K562 (cell line): ENCODE measurements at regions not wholly inside any gene's neighbourhood (a gene's known extent, or its start where the extent isn't known, plus 50 kb on each side); places are given as distances from the start of the nearest gene placed in this dataset.

ENCODE experiments used
- ATF3 ChIP-seq, 2 experiments: fragments of 450-650 bp in 1 of 2; sonication (generic) in 1 of 2; formaldehyde crosslinking in 1 of 2; IDR thresholded peaks in 1 of 2; conservative IDR thresholded peaks in 1 of 2; 2 replicates each; pipeline versions ENCODE4 v1.6.1 to v1.8.1; 2016 to 2023; ENCODE audit warnings: mild to moderate bottlenecking in 2 of 2, moderate library complexity in 2 of 2, inconsistent platforms in 1 of 2, missing genetic modification reagents in 1 of 2
- DMBX1 ChIP-seq: fragments of 250-450 bp; sonication (Bioruptor Pico); IDR thresholded peaks from 2 replicates; pipeline ENCODE4 v1.8.0; 2022; ENCODE audit warnings: inconsistent platforms, mild to moderate bottlenecking, moderate library complexity, borderline replicate concordance
- E2F3 ChIP-seq: fragments of 250-450 bp; sonication (Bioruptor Pico); IDR thresholded peaks from 2 replicates; pipeline ENCODE4 v1.4.0; 2020; ENCODE audit warnings: mild to moderate bottlenecking
- GABPB2 ChIP-seq: fragments of 250-450 bp; sonication (Bioruptor Pico); conservative IDR thresholded peaks from 2 replicates; pipeline ENCODE4 v1.5.1; 2021; ENCODE audit warnings: mild to moderate bottlenecking
- PML ChIP-seq: IDR thresholded peaks from 2 replicates; pipeline ENCODE4 v1.6.1; 2012; ENCODE audit warnings: low read length, inconsistent platforms
- POLR3G ChIP-seq: IDR thresholded peaks from 2 replicates; pipeline ENCODE4 v1.6.1; 2011; ENCODE audit not compliant: insufficient read length, insufficient replicate concordance; ENCODE audit errors: extremely low read depth
- PRPF4 ChIP-seq: fragments of 200-400 bp; formaldehyde crosslinking; IDR thresholded peaks from one replicate; pipeline ENCODE4 v1.6.1; 2017; ENCODE audit warnings: low read length, low read depth, mild to moderate bottlenecking; ENCODE audit not compliant: insufficient read depth, poor library complexity, severe bottlenecking
- RBBP5 ChIP-seq: fragments of 200-600 bp; sonication (generic); IDR thresholded peaks from 2 replicates; pipeline ENCODE4 v1.6.1; 2012; ENCODE audit warnings: borderline replicate concordance, mild to moderate bottlenecking, low read length, control low read depth, inconsistent platforms; ENCODE audit not compliant: insufficient read depth, poor library complexity, severe bottlenecking
- SFPQ ChIP-seq: fragments of 200-400 bp; formaldehyde crosslinking; IDR thresholded peaks from 2 replicates; pipeline ENCODE4 v1.6.1; 2017; ENCODE audit warnings: mild to moderate bottlenecking, low read depth, low read length, moderate library complexity
- SMAD4 ChIP-seq: fragments of 250-450 bp; sonication (Bioruptor Pico); conservative IDR thresholded peaks from 2 replicates; pipeline ENCODE4 v1.8.0; 2021; ENCODE audit warnings: inconsistent platforms, mild to moderate bottlenecking, moderate library complexity
- TARDBP ChIP-seq: fragments of 450-650 bp; IDR thresholded peaks from 2 replicates; pipeline ENCODE4 v1.6.1; 2016
- TCF15 ChIP-seq: fragments of 250-450 bp; sonication (Bioruptor Pico); IDR thresholded peaks from 2 replicates; pipeline ENCODE4 v1.8.0; 2022; ENCODE audit warnings: moderate library complexity, mild to moderate bottlenecking, inconsistent platforms
- XRCC5 ChIP-seq: fragments of 200-400 bp; formaldehyde crosslinking; IDR thresholded peaks from 2 replicates; pipeline ENCODE4 v1.6.1; 2017; ENCODE audit warnings: low read depth, mild to moderate bottlenecking, low read length
- YY1 ChIP-seq, 3 experiments: IDR thresholded peaks; 2 replicates each; pipeline ENCODE4 v1.6.1; 2011; ENCODE audit warnings: low read length in 2 of 3, mild to moderate bottlenecking in 2 of 3, moderate library complexity in 2 of 3, borderline replicate concordance in 1 of 3, control low read depth in 1 of 3, low read depth in 1 of 3; ENCODE audit not compliant: insufficient read depth in 3 of 3, insufficient replicate concordance in 2 of 3, control insufficient read depth in 1 of 3, insufficient read length in 1 of 3; ENCODE audit errors: extremely low read depth in 1 of 3
- ZNF124 ChIP-seq: sonication (generic); formaldehyde crosslinking; IDR thresholded peaks from 2 replicates; pipeline ENCODE4 v1.8.1; 2022; ENCODE audit warnings: missing genetic modification reagents
- ZNF175 ChIP-seq: fragments of 200-800 bp; sonication (Bioruptor generic); IDR thresholded peaks from 2 replicates; pipeline ENCODE4 v1.6.1; 2016; ENCODE audit warnings: low read depth, mild to moderate bottlenecking, missing genetic modification characterization, missing compliant biosample characterization
- ZNF282 ChIP-seq: sonication (generic); formaldehyde crosslinking; IDR thresholded peaks from 2 replicates; pipeline ENCODE4 v1.8.1; 2023; ENCODE audit warnings: missing genetic modification reagents
- ZNF431 ChIP-seq: sonication (generic); formaldehyde crosslinking; IDR thresholded peaks from 2 replicates; pipeline ENCODE4 v1.8.0; 2022; ENCODE audit warnings: mild to moderate bottlenecking, missing genetic modification reagents
- ZNF584 ChIP-seq: fragments of 200-800 bp; sonication (Bioruptor generic); IDR thresholded peaks from 2 replicates; pipeline ENCODE4 v1.6.1; 2016; ENCODE audit warnings: low read depth, mild to moderate bottlenecking, missing genetic modification characterization, missing compliant biosample characterization
- ZNF589 ChIP-seq: fragments of 200-800 bp; sonication (Bioruptor generic); IDR thresholded peaks from 2 replicates; pipeline ENCODE4 v1.6.1; 2016; ENCODE audit warnings: low read depth, missing genetic modification characterization, missing compliant biosample characterization
- ZNF780A ChIP-seq: fragments of 250-450 bp; sonication (Bioruptor Pico); IDR thresholded peaks from 2 replicates; pipeline ENCODE4 v1.5.0; 2021; ENCODE audit warnings: mild to moderate bottlenecking

- TF ChIP-seq XRCC5 (no peak), RBBP5 (peak; percentile 15), ZNF124 (no peak), ZNF589 (CRISPR knock-in tag) (peak; percentile 86), POLR3G (no peak), YY1 (IDR thresholded peaks at IDR 0.05; ENCODE audit: borderline replicate concordance in 1 of 3, control insufficient read depth in 1 of 3, extremely low read depth in 1 of 3, insufficient read depth in 3 of 3, insufficient read length in 1 of 3, insufficient replicate concordance in 2 of 3, low read depth in 1 of 3, low read length in 2 of 3) (no peak), ZNF175 (peak; percentile 19; the same call in 1 of the 2 replicates), ZNF431 (CRISPR knock-in tag) (no peak), PRPF4 (no peak), ZNF584 (CRISPR knock-in tag) (peak; percentile 83), ZNF282 (no peak), SFPQ (no peak), TCF15 (CRISPR knock-in tag) (peak; percentile 10; the same call in 1 of the 2 replicates), TARDBP (no peak), SMAD4 (CRISPR knock-in tag) (peak; percentile 49; the same call in 1 of the 2 replicates), GABPB2 (CRISPR knock-in tag) (0 out of 2 replicates have a peak, but pooled peaks have one; percentile 24), ATF3 (IDR thresholded peaks at IDR 0.05) (peak; percentile 76), ATF3 (CRISPR knock-in tag; conservative IDR thresholded peaks at IDR 0.05) (no peak), PML (peak; percentile 45; the same call in 1 of the 2 replicates), E2F3 (CRISPR knock-in tag) (peak; percentile 30; the same call in 1 of the 2 replicates), DMBX1 (peak; percentile 64; the same call in 1 of the 2 replicates), ZNF780A (CRISPR knock-in tag) (no peak)
These were observed 269.7 kb upstream of the MAF start (continued) for GRCh38 chr16:79870016-79870886.
